ENCODE measurements at regions not wholly inside any gene's neighbourhood (a gene's known extent, or its start where the extent isn't known, plus 50 kb on each side); places are given as distances from the start of the nearest gene placed in this dataset.
"Not testable (repeated sequence)": the region's sequence is repeated elsewhere in the genome, so short reads cannot be mapped to it uniquely, and the experiment has no call there.

GRCh38 chr14:30369502-30370180 lies 189.3 kb upstream of the G2E3 start:
- no peak overlapping the region for H3K4me3 ChIP-seq (ENCODE audit: insufficient read depth, low read depth, low read length)
- H3K36me3 ChIP-seq (replicated peaks; ENCODE audit: control insufficient read depth, insufficient read depth, low read length) = no peaks in the 10 kb centered on the region
- H3K27me3 ChIP-seq (ENCODE audit: control insufficient read depth, insufficient read depth, low read length) = no peaks in the 10 kb centered on the region
- DNase-seq = no peak

GRCh38 chr14:30373053-30373452 lies 185.9 kb upstream of the G2E3 start:
- Histone ChIP-seq H3K27me3 (ENCODE audit: control insufficient read depth, insufficient read depth, low read length) (no peaks in the 10 kb centered on the region), H3K4me3 (ENCODE audit: insufficient read depth, low read depth, low read length) (no peak overlapping the region)
- no peak for DNase-seq

GRCh38 chr14:30373526-30373925 lies 185.4 kb upstream of the G2E3 start:
- H3K4me3 ChIP-seq (ENCODE audit: insufficient read depth, low read depth, low read length) = no peak overlapping the region
- no peaks in the 10 kb centered on the region for H3K27me3 ChIP-seq (ENCODE audit: control insufficient read depth, insufficient read depth, low read length)
- no peaks in the 10 kb centered on the region for H3K36me3 ChIP-seq (replicated peaks; ENCODE audit: control insufficient read depth, insufficient read depth, low read length)
- DNase-seq = no peak

More at GRCh38 chr14:30373053-30373452, 185.9 kb upstream of the G2E3 start:
- H3K36me3 ChIP-seq (replicated peaks; ENCODE audit: control insufficient read depth, insufficient read depth, low read length) = no peaks in the 10 kb centered on the region

- Histone ChIP-seq H3K27me3 (ENCODE audit: control insufficient read depth, insufficient read depth, low read length) (no peaks in the 10 kb centered on the region), H3K36me3 (replicated peaks; ENCODE audit: control insufficient read depth, insufficient read depth, low read length) (no peaks in the 10 kb centered on the region), H3K4me3 (ENCODE audit: insufficient read depth, low read depth, low read length) (no peak overlapping the region)
- peak; percentile 56 for DNase-seq
Measured at GRCh38 chr14:30375296-30375892, 183.6 kb upstream of the G2E3 start.

GRCh38 chr14:30381861-30382480 lies 177.0 kb upstream of the G2E3 start:
- Histone ChIP-seq H3K36me3 (replicated peaks; ENCODE audit: control insufficient read depth, insufficient read depth, low read length) (no peaks in the 10 kb centered on the region), H3K4me3 (ENCODE audit: insufficient read depth, low read depth, low read length) (no peak overlapping the region), H3K27me3 (ENCODE audit: control insufficient read depth, insufficient read depth, low read length) (no peaks in the 10 kb centered on the region)
- no peak for DNase-seq

GRCh38 chr14:30385925-30386324 lies 173.0 kb upstream of the G2E3 start:
- Histone ChIP-seq H3K27me3 (ENCODE audit: control insufficient read depth, insufficient read depth, low read length) (no peaks in the 10 kb centered on the region), H3K36me3 (replicated peaks; ENCODE audit: control insufficient read depth, insufficient read depth, low read length) (no peaks in the 10 kb centered on the region), H3K4me3 (ENCODE audit: insufficient read depth, low read depth, low read length) (no peak overlapping the region)
- no peak for DNase-seq

GRCh38 chr14:30387871-30388270 lies 171.1 kb upstream of the G2E3 start:
- DNase-seq = no peak
- no peaks in the 10 kb centered on the region for H3K36me3 ChIP-seq (replicated peaks; ENCODE audit: control insufficient read depth, insufficient read depth, low read length)
- H3K27me3 ChIP-seq (ENCODE audit: control insufficient read depth, insufficient read depth, low read length) = no peaks in the 10 kb centered on the region
- no peak overlapping the region for H3K4me3 ChIP-seq (ENCODE audit: insufficient read depth, low read depth, low read length)

GRCh38 chr14:30389134-30389876 lies 169.7 kb upstream of the G2E3 start:
- H3K36me3 ChIP-seq (replicated peaks; ENCODE audit: control insufficient read depth, insufficient read depth, low read length) = no peaks in the 10 kb centered on the region
- H3K27me3 ChIP-seq (ENCODE audit: control insufficient read depth, insufficient read depth, low read length) = no peaks in the 10 kb centered on the region
- DNase-seq = no peak
- H3K4me3 ChIP-seq (ENCODE audit: insufficient read depth, low read depth, low read length) = no peak overlapping the region

GRCh38 chr14:30389877-30390385 lies 169.0 kb upstream of the G2E3 start:
- Histone ChIP-seq H3K36me3 (replicated peaks; ENCODE audit: control insufficient read depth, insufficient read depth, low read length) (no peaks in the 10 kb centered on the region), H3K4me3 (ENCODE audit: insufficient read depth, low read depth, low read length) (no peak overlapping the region), H3K27me3 (ENCODE audit: control insufficient read depth, insufficient read depth, low read length) (no peaks in the 10 kb centered on the region)
- DNase-seq = peak; percentile 16

GRCh38 chr14:30395065-30395464 lies 163.9 kb upstream of the G2E3 start:
- H3K27me3 ChIP-seq (ENCODE audit: control insufficient read depth, insufficient read depth, low read length) = no peaks in the 10 kb centered on the region
- H3K36me3 ChIP-seq (replicated peaks; ENCODE audit: control insufficient read depth, insufficient read depth, low read length) = no peaks in the 10 kb centered on the region
- no peak overlapping the region for H3K4me3 ChIP-seq (ENCODE audit: insufficient read depth, low read depth, low read length)
- DNase-seq = no peak

- Histone ChIP-seq H3K27me3 (ENCODE audit: control insufficient read depth, insufficient read depth, low read length) (no peaks in the 10 kb centered on the region), H3K36me3 (replicated peaks; ENCODE audit: control insufficient read depth, insufficient read depth, low read length) (no peaks in the 10 kb centered on the region), H3K4me3 (ENCODE audit: insufficient read depth, low read depth, low read length) (no peak overlapping the region)
- no peak for DNase-seq
Measured at GRCh38 chr14:30402846-30403245, 156.1 kb upstream of the G2E3 start.

- no peak for DNase-seq
- H3K27me3 ChIP-seq (ENCODE audit: control insufficient read depth, insufficient read depth, low read length) = no peaks in the 10 kb centered on the region
- H3K36me3 ChIP-seq (replicated peaks; ENCODE audit: control insufficient read depth, insufficient read depth, low read length) = no peaks in the 10 kb centered on the region
- H3K4me3 ChIP-seq (ENCODE audit: insufficient read depth, low read depth, low read length) = no peak overlapping the region
Measured at GRCh38 chr14:30403791-30404190, 155.2 kb upstream of the G2E3 start.

- not testable (repeated sequence) for H3K4me3 ChIP-seq (ENCODE audit: insufficient read depth, low read depth, low read length); H3K36me3 ChIP-seq (replicated peaks; ENCODE audit: control insufficient read depth, insufficient read depth, low read length); H3K27me3 ChIP-seq (ENCODE audit: control insufficient read depth, insufficient read depth, low read length); DNase-seq
Measured at GRCh38 chr14:30409508-30410015, 149.4 kb upstream of the G2E3 start.

GRCh38 chr14:30410986-30411385 lies 148.0 kb upstream of the G2E3 start:
- H3K27me3 ChIP-seq (ENCODE audit: control insufficient read depth, insufficient read depth, low read length) = no peaks in the 10 kb centered on the region
- no peaks in the 10 kb centered on the region for H3K36me3 ChIP-seq (replicated peaks; ENCODE audit: control insufficient read depth, insufficient read depth, low read length)
- H3K4me3 ChIP-seq (ENCODE audit: insufficient read depth, low read depth, low read length) = no peak overlapping the region
- no peak for DNase-seq
